Tibial nerve (tissue), 4 donors: ENCODE measurements at regions not wholly inside any gene's neighbourhood (a gene's known extent, or its start where the extent isn't known, plus 50 kb on each side); places are given as distances from the start of the nearest gene placed in this dataset.
"Not testable (repeated sequence)": the region's sequence is repeated elsewhere in the genome, so short reads cannot be mapped to it uniquely, and the experiment has no call there.

Source experiments
- DNase-seq, 2 donors: peaks; one replicate each; pipeline ENCODE4 v3.0.0-alpha.2; 2019; ENCODE audit warnings: low spot score in 2 of 2
- H3K27ac ChIP-seq, 4 donors: fragments of 200-600 bp; sonication (generic) in 3 of 4; one replicate each; pipeline ENCODE4 v1.5.1; 2017 to 2019; ENCODE audit warnings: mild to moderate bottlenecking in 1 of 4
- H3K27me3 ChIP-seq, 2 donors: fragments of 200-600 bp; sonication (generic) in 1 of 2; one replicate each; pipeline versions ENCODE4 v1.5.1 to v1.6.0; 2017 to 2019
- H3K36me3 ChIP-seq, 3 donors: fragments of 200-600 bp; sonication (generic); one replicate each; pipeline ENCODE4 v1.5.1; 2018 to 2019
- H3K4me1 ChIP-seq, 4 donors: fragments of 200-600 bp; sonication (generic) in 3 of 4; one replicate each; pipeline ENCODE4 v1.5.1; 2017 to 2019
- H3K4me3 ChIP-seq, 4 donors: fragments of 200-600 bp; sonication (generic) in 3 of 4; one replicate each; pipeline ENCODE4 v1.5.1; 2017 to 2019; ENCODE audit warnings: mild to moderate bottlenecking in 1 of 4, moderate library complexity in 1 of 4
- H3K9me3 ChIP-seq, 4 donors: fragments of 200-600 bp; sonication (generic) in 3 of 4; one replicate each; pipeline ENCODE4 v1.5.1; 2017 to 2019
- CTCF ChIP-seq, 5 experiments: fragments of 200-600 bp in 3 of 5; fragments of 450-650 bp in 2 of 5; sonication (generic) in 3 of 5; IDR thresholded peaks; one replicate each; pipeline ENCODE4 v1.5.1; 2016 to 2019; ENCODE audit warnings: antibody characterized with exemption in 5 of 5, mild to moderate bottlenecking in 3 of 5, moderate library complexity in 2 of 5
- EP300 ChIP-seq, 2 donors: sonication (generic); formaldehyde crosslinking; IDR thresholded peaks; one replicate each; pipeline ENCODE4 v1.6.1; 2017; ENCODE audit warnings: antibody characterized with exemption in 2 of 2, mild to moderate bottlenecking in 1 of 2
- POLR2A ChIP-seq, 2 donors: fragments of 450-650 bp; IDR thresholded peaks; one replicate each; pipeline ENCODE4 v1.6.1; 2017; ENCODE audit warnings: antibody characterized with exemption in 2 of 2, mild to moderate bottlenecking in 2 of 2, moderate library complexity in 2 of 2
- WGBS, 2 donors: methylation state at CpG; one replicate each; pipeline ENCODE4 v1.1.5; 2018; 5-methylcytosine and 5-hydroxymethylcytosine counted together

GRCh38 chr4:23947826-23948225, 58.0 kb upstream of the PPARGC1A start:
- no peak for DNase-seq
- H3K9me3 ChIP-seq = no peaks in the 10 kb centered on the region
- no peaks in the 10 kb centered on the region for H3K4me1 ChIP-seq
- TF ChIP-seq CTCF (IDR thresholded peaks at IDR 0.05) = no peak
- TF ChIP-seq EP300 (IDR thresholded peaks at IDR 0.05) = no peak
- TF ChIP-seq POLR2A (IDR thresholded peaks at IDR 0.05) = no peak
- no peaks in the 10 kb centered on the region for H3K36me3 ChIP-seq
- H3K27ac ChIP-seq = no peak overlapping the region
- 63 to 67% methylated on average over 4 of the region's 4 CpGs for WGBS, 2 donors
- no peaks in the 10 kb centered on the region for H3K27me3 ChIP-seq
- H3K4me3 ChIP-seq = no peak overlapping the region

GRCh38 chr4:23946299-23946698, 56.5 kb upstream of the PPARGC1A start:
- Histone ChIP-seq H3K4me1 (no peaks in the 10 kb centered on the region), H3K27me3 (no peaks in the 10 kb centered on the region), H3K9me3 (no peaks in the 10 kb centered on the region), H3K27ac (no peak overlapping the region), H3K4me3 (no peak overlapping the region), H3K36me3 (no peaks in the 10 kb centered on the region)
- DNase-seq = no peak
- TF ChIP-seq POLR2A (IDR thresholded peaks at IDR 0.05) (no peak), EP300 (IDR thresholded peaks at IDR 0.05) (no peak), CTCF (IDR thresholded peaks at IDR 0.05) (no peak)
- 88 to 93% methylated on average over 6 of the region's 6 CpGs for WGBS, 2 donors

- peak in 1 of 2 donors; percentile 43 for DNase-seq
- 76 to 81% methylated on average over 6 of the region's 6 CpGs for WGBS, 2 donors
- H3K27me3 ChIP-seq = no peaks in the 10 kb centered on the region
- no peak overlapping the region for H3K4me3 ChIP-seq
- no peak overlapping the region for H3K27ac ChIP-seq
- TF ChIP-seq CTCF (IDR thresholded peaks at IDR 0.05) (no peak), POLR2A (IDR thresholded peaks at IDR 0.05) (no peak), EP300 (IDR thresholded peaks at IDR 0.05) (no peak)
- H3K9me3 ChIP-seq = no peaks in the 10 kb centered on the region
- H3K36me3 ChIP-seq = no peaks in the 10 kb centered on the region
- no peaks in the 10 kb centered on the region for H3K4me1 ChIP-seq
These were observed 55.7 kb upstream of the PPARGC1A start for GRCh38 chr4:23945451-23946017.

GRCh38 chr4:23944556-23944955, 54.7 kb upstream of the PPARGC1A start:
- not testable (repeated sequence) for H3K4me3 ChIP-seq, DNase-seq, H3K4me1 ChIP-seq, H3K36me3 ChIP-seq, H3K27me3 ChIP-seq, H3K27ac ChIP-seq, H3K9me3 ChIP-seq
- WGBS, 2 donors = 72 to 82% methylated on average over 3 of the region's 3 CpGs

GRCh38 chr4:23943478-23943877, 53.6 kb upstream of the PPARGC1A start:
- no peaks in the 10 kb centered on the region for H3K36me3 ChIP-seq
- DNase-seq = no peak
- H3K27me3 ChIP-seq = no peaks in the 10 kb centered on the region
- TF ChIP-seq EP300 (IDR thresholded peaks at IDR 0.05) = no peak
- no peak for TF ChIP-seq POLR2A (IDR thresholded peaks at IDR 0.05)
- TF ChIP-seq CTCF (IDR thresholded peaks at IDR 0.05) = no peak
- no peaks in the 10 kb centered on the region for H3K4me1 ChIP-seq
- H3K9me3 ChIP-seq = no peaks in the 10 kb centered on the region
- H3K27ac ChIP-seq = no peak overlapping the region
- 77 to 82% methylated on average over 2 of the region's 2 CpGs for WGBS, 2 donors
- no peak overlapping the region for H3K4me3 ChIP-seq

- WGBS, 2 donors = 71 to 89% methylated on average over 1 of the region's 1 CpG
- no peak for DNase-seq
- no peak for TF ChIP-seq CTCF (IDR thresholded peaks at IDR 0.05)
- no peak for TF ChIP-seq EP300 (IDR thresholded peaks at IDR 0.05)
- no peak for TF ChIP-seq POLR2A (IDR thresholded peaks at IDR 0.05)
- H3K4me1 ChIP-seq = no peaks in the 10 kb centered on the region
- no peak overlapping the region for H3K4me3 ChIP-seq
- H3K36me3 ChIP-seq = no peaks in the 10 kb centered on the region
- H3K27me3 ChIP-seq = no peaks in the 10 kb centered on the region
- H3K27ac ChIP-seq = no peak overlapping the region
- H3K9me3 ChIP-seq = no peaks in the 10 kb centered on the region
These were observed 52.6 kb upstream of the PPARGC1A start for GRCh38 chr4:23942471-23942870.
